Karpas-422 (cell line): ENCODE measurements at regions not wholly inside any gene's neighbourhood (a gene's known extent, or its start where the extent isn't known, plus 50 kb on each side); places are given as distances from the start of the nearest gene placed in this dataset.
A peak's percentile ranks its signal among the peaks of the same experiment; 100 is the strongest.
"Not testable (repeated sequence)": the region's sequence is repeated elsewhere in the genome, so short reads cannot be mapped to it uniquely, and the experiment has no call there.

Source experiments
- DNase-seq: peaks from one replicate; pipeline ENCODE4 v3.0.0-alpha.2; 2015
- H2AFZ ChIP-seq: fragments of 200-600 bp; sonication (generic); 2 replicates; pipeline ENCODE4 v1.6.1; 2014; ENCODE audit warnings: antibody characterized with exemption, low read length, mixed read lengths
- H3K27ac ChIP-seq: fragments of 200-600 bp; sonication (generic); 2 replicates; pipeline ENCODE4 v1.5.1; 2014; ENCODE audit warnings: mild to moderate bottlenecking, low read length, moderate library complexity
- H3K27me3 ChIP-seq: fragments of 200-600 bp; sonication (generic); 2 replicates; pipeline ENCODE4 v1.6.1; 2014; ENCODE audit warnings: low read length, mixed read lengths
- H3K36me3 ChIP-seq: fragments of 200-600 bp; sonication (generic); 2 replicates; pipeline ENCODE4 v1.6.1; 2014; ENCODE audit warnings: low read length, mixed read lengths; ENCODE audit not compliant: insufficient read depth
- H3K4me1 ChIP-seq: fragments of 200-600 bp; sonication (generic); 2 replicates; pipeline ENCODE4 v1.6.1; 2014; ENCODE audit warnings: mild to moderate bottlenecking, low read length, mixed read lengths
- H3K4me2 ChIP-seq: fragments of 200-600 bp; sonication (generic); 2 replicates; pipeline ENCODE4 v1.6.1; 2014; ENCODE audit warnings: low read length, low read depth, mild to moderate bottlenecking; ENCODE audit not compliant: poor library complexity, severe bottlenecking
- H3K4me3 ChIP-seq: fragments of 200-600 bp; sonication (generic); 2 replicates; pipeline ENCODE4 v1.5.1; 2014; ENCODE audit warnings: mild to moderate bottlenecking, antibody characterized with exemption, low read length, mixed read lengths
- H3K79me2 ChIP-seq: fragments of 200-600 bp; sonication (generic); 2 replicates; pipeline ENCODE4 v1.6.1; 2014; ENCODE audit warnings: mild to moderate bottlenecking, low read length, mixed read lengths
- H3K9ac ChIP-seq: fragments of 200-600 bp; sonication (generic); 2 replicates; pipeline ENCODE4 v1.6.0; 2014; ENCODE audit warnings: low read length
- H3K9me2 ChIP-seq: fragments of 200-600 bp; sonication (generic), shearing (Covaris generic); replicated peaks from 2 replicates; pipeline ENCODE4 v1.6.0; 2014; ENCODE audit warnings: mild to moderate bottlenecking, low read length, moderate library complexity; ENCODE audit not compliant: insufficient read depth
- H3K9me3 ChIP-seq: fragments of 300-700, 200-600 bp; sonication (generic); 2 replicates; pipeline ENCODE4 v1.6.1; 2014; ENCODE audit warnings: low read length, mixed read lengths
- H4K20me1 ChIP-seq: fragments of 200-600 bp; sonication (generic); 2 replicates; pipeline ENCODE4 v1.6.1; 2014; ENCODE audit warnings: mild to moderate bottlenecking, antibody characterized with exemption, low read length, low read depth; ENCODE audit not compliant: insufficient read depth

- no peak overlapping the region for H3K9ac ChIP-seq
- H3K27me3 ChIP-seq, result no peaks in the 10 kb centered on the region; the same call in 1 of the 2 replicates
- no peaks in the 10 kb centered on the region for H4K20me1 ChIP-seq
- DNase-seq, result no peak
- H3K27ac ChIP-seq, result no peak overlapping the region
- no peaks in the 10 kb centered on the region for H3K36me3 ChIP-seq
- no peaks in the 10 kb centered on the region for H3K79me2 ChIP-seq
- no peak overlapping the region for H3K4me3 ChIP-seq
- no peaks in the 10 kb centered on the region for H3K9me3 ChIP-seq
- H2AFZ ChIP-seq, result peak overlapping the region; percentile 69; the same call in 1 of the 2 replicates
- peaks cover 19% of the 10 kb centered on the region for H3K4me1 ChIP-seq
- peak overlapping the region; percentile 9 for H3K4me2 ChIP-seq
- no peaks in the 10 kb centered on the region for H3K9me2 ChIP-seq
Measured at GRCh38 chr3:34056951-34057390, 258.5 kb downstream of the PDCD6IP start.

GRCh38 chr3:34060995-34061394 is 262.6 kb downstream of the PDCD6IP start:
- H3K27me3 ChIP-seq, H4K20me1 ChIP-seq, H3K9ac ChIP-seq, H2AFZ ChIP-seq, H3K9me3 ChIP-seq, H3K9me2 ChIP-seq, H3K4me3 ChIP-seq, H3K79me2 ChIP-seq, DNase-seq, H3K27ac ChIP-seq, H3K36me3 ChIP-seq, H3K4me2 ChIP-seq: not testable (repeated sequence)
- H3K4me1 ChIP-seq, result peaks cover 21% of the 10 kb centered on the region

GRCh38 chr3:34065901-34066300 is 267.5 kb downstream of the PDCD6IP start:
- peaks cover 41% of the 10 kb centered on the region for H3K4me1 ChIP-seq
- no peaks in the 10 kb centered on the region for H3K79me2 ChIP-seq
- H3K9me3 ChIP-seq, result no peaks in the 10 kb centered on the region
- H4K20me1 ChIP-seq, result no peaks in the 10 kb centered on the region
- no peak overlapping the region for H2AFZ ChIP-seq
- no peak for DNase-seq
- no peaks in the 10 kb centered on the region for H3K9me2 ChIP-seq
- no peak overlapping the region for H3K4me3 ChIP-seq
- H3K36me3 ChIP-seq, result no peaks in the 10 kb centered on the region
- no peak overlapping the region for H3K27ac ChIP-seq
- no peak overlapping the region for H3K9ac ChIP-seq
- H3K4me2 ChIP-seq, result no peak overlapping the region
- H3K27me3 ChIP-seq, result no peaks in the 10 kb centered on the region

GRCh38 chr3:34066328-34066727 is 267.9 kb downstream of the PDCD6IP start:
- H3K27me3 ChIP-seq, result no peaks in the 10 kb centered on the region

GRCh38 chr3:34066999-34067398 is 268.6 kb downstream of the PDCD6IP start:
- Histone ChIP-seq H3K79me2 (no peaks in the 10 kb centered on the region), H3K27ac (no peak overlapping the region), H3K4me2 (no peak overlapping the region), H3K9me2 (no peaks in the 10 kb centered on the region), H3K36me3 (no peaks in the 10 kb centered on the region), H3K4me3 (no peak overlapping the region), H3K27me3 (no peaks in the 10 kb centered on the region), H3K9ac (no peak overlapping the region), H3K4me1 (peaks cover 52% of the 10 kb centered on the region), H2AFZ (no peak overlapping the region), H4K20me1 (no peaks in the 10 kb centered on the region), H3K9me3 (no peaks in the 10 kb centered on the region)
- DNase-seq, result no peak

More at GRCh38 chr3:34066328-34066727, 267.9 kb downstream of the PDCD6IP start:
- peaks cover 46% of the 10 kb centered on the region for H3K4me1 ChIP-seq
- H4K20me1 ChIP-seq, result no peaks in the 10 kb centered on the region
- no peak overlapping the region for H3K9ac ChIP-seq
- H3K36me3 ChIP-seq, result no peaks in the 10 kb centered on the region
- DNase-seq, result no peak
- no peaks in the 10 kb centered on the region for H3K79me2 ChIP-seq
- H3K9me3 ChIP-seq, result no peaks in the 10 kb centered on the region
- H3K27ac ChIP-seq, result no peak overlapping the region
- H3K4me2 ChIP-seq, result no peak overlapping the region
- H3K4me3 ChIP-seq, result no peak overlapping the region
- H2AFZ ChIP-seq, result no peak overlapping the region
- no peaks in the 10 kb centered on the region for H3K9me2 ChIP-seq

GRCh38 chr3:34067536-34068051 is 269.2 kb downstream of the PDCD6IP start:
- no peaks in the 10 kb centered on the region for H3K79me2 ChIP-seq
- DNase-seq, result no peak
- no peaks in the 10 kb centered on the region for H4K20me1 ChIP-seq
- H3K4me2 ChIP-seq, result peak overlapping the region; percentile 15
- H3K4me1 ChIP-seq, result peaks cover 58% of the 10 kb centered on the region
- H2AFZ ChIP-seq, result peak overlapping the region; percentile 57; the same call in 1 of the 2 replicates
- H3K27ac ChIP-seq, result no peak overlapping the region
- no peaks in the 10 kb centered on the region for H3K27me3 ChIP-seq
- no peaks in the 10 kb centered on the region for H3K9me2 ChIP-seq
- H3K9me3 ChIP-seq, result no peaks in the 10 kb centered on the region
- H3K4me3 ChIP-seq, result no peak overlapping the region
- no peaks in the 10 kb centered on the region for H3K36me3 ChIP-seq
- no peak overlapping the region for H3K9ac ChIP-seq

GRCh38 chr3:34068505-34068904 is 270.1 kb downstream of the PDCD6IP start:
- 0 out of 2 replicates have a peak overlapping the region, but pooled peaks have one; percentile 57 for H2AFZ ChIP-seq
- H3K27ac ChIP-seq, result no peak overlapping the region
- no peak overlapping the region for H3K9ac ChIP-seq
- no peak overlapping the region for H3K4me3 ChIP-seq
- H3K36me3 ChIP-seq, result no peaks in the 10 kb centered on the region
- no peak overlapping the region for H3K4me2 ChIP-seq
- no peak for DNase-seq
- no peaks in the 10 kb centered on the region for H3K9me2 ChIP-seq
- no peaks in the 10 kb centered on the region for H3K79me2 ChIP-seq
- no peaks in the 10 kb centered on the region for H4K20me1 ChIP-seq
- H3K9me3 ChIP-seq, result no peaks in the 10 kb centered on the region
- H3K27me3 ChIP-seq, result no peaks in the 10 kb centered on the region
- H3K4me1 ChIP-seq, result peaks cover 67% of the 10 kb centered on the region

GRCh38 chr3:34070831-34071585 is 272.6 kb downstream of the PDCD6IP start:
- H3K27me3 ChIP-seq, result no peaks in the 10 kb centered on the region
- H3K4me2 ChIP-seq, result peak overlapping the region; percentile 79
- H2AFZ ChIP-seq, result no peak overlapping the region
- H3K4me3 ChIP-seq, result no peak overlapping the region
- no peak for DNase-seq
- no peaks in the 10 kb centered on the region for H3K9me2 ChIP-seq
- H3K27ac ChIP-seq, result peak overlapping the region; percentile 98
- H3K9ac ChIP-seq, result peak overlapping the region; percentile 28; the same call in 1 of the 2 replicates
- peaks cover 81% of the 10 kb centered on the region for H3K4me1 ChIP-seq
- H3K36me3 ChIP-seq, result no peaks in the 10 kb centered on the region
- no peaks in the 10 kb centered on the region for H4K20me1 ChIP-seq
- H3K79me2 ChIP-seq, result no peaks in the 10 kb centered on the region
- no peaks in the 10 kb centered on the region for H3K9me3 ChIP-seq
